GM21515 (cell line): ENCODE measurements at regions not wholly inside any gene's neighbourhood (a gene's known extent, or its start where the extent isn't known, plus 50 kb on each side); places are given as distances from the start of the nearest gene placed in this dataset.

ENCODE experiments used
- ATAC-seq: cut with Tn5 transposase; IDR thresholded peaks from one replicate; pipeline ENCODE4 v1.9.1; 2021; ENCODE audit not compliant: unreplicated experiment

DNA sequence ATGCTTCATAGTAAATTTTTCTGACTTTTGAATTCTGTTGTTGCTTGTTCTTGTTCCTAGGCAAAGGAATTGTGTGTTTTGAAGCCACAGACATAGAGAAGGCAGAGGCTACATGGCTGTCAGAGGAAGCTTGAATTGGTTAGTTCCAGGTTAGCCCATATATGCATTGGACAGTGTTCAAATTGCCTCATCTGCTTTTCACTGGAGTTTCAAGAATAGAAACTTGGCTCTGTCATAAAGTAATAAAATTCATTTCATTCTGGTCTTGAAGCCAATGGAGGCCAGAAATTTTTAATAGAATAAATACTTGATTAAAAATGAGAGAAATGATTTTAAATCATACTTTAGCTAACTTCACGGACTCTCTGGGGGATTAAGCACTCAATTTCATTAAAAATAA is 178.0 kb downstream of the YIPF5 start:
- no peak for ATAC-seq

DNA sequence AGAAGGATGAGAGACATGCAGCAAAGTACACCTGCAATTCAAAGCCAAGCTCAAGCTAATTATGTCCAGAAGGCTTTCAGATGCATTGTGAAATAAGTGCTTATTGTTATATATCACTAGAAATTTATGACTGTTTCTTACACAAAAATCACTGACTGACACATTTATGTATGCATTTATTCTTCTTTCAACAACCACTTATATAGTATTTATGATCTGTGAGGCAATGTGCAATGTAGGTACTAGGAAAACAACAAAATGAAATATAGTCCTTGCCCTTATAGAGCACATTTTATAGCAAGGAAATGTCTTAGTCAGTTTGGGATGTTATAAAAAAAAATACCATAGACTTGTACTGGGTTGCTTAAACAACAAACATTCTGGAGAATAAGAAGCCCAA is 167.6 kb downstream of the YIPF5 start:
- ATAC-seq: no peak

- no peak for ATAC-seq
Measured at GRCh38 chr5:144003636-144004035, 166.8 kb downstream of the YIPF5 start.

DNA sequence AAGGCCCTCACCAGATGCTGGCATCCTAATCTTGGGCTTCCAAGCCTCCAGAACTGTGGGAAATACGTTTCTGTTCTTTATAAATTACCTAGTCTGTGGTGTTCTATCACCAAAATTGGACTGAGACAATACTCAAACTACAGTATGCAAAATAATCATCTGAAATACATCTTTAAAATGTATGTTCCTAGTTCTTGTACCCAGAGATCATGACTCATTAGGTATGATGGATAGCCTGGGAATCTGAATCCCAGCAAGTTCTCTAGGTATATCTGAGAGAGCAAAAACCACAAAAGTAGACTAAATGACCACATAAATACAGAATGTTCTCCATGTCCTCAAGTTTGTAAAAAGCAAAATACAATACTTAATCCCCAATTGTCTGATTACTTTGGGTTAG is 166.3 kb downstream of the YIPF5 start:
- no peak for ATAC-seq

- ATAC-seq: no peak
Measured at GRCh38 chr5:144004751-144005150, 165.7 kb downstream of the YIPF5 start.

- ATAC-seq: no peak
Measured at GRCh38 chr5:144009116-144009515, 161.3 kb downstream of the YIPF5 start.

GRCh38 chr5:144011388-144011787 is 159.1 kb downstream of the YIPF5 start:
- no peak for ATAC-seq

DNA sequence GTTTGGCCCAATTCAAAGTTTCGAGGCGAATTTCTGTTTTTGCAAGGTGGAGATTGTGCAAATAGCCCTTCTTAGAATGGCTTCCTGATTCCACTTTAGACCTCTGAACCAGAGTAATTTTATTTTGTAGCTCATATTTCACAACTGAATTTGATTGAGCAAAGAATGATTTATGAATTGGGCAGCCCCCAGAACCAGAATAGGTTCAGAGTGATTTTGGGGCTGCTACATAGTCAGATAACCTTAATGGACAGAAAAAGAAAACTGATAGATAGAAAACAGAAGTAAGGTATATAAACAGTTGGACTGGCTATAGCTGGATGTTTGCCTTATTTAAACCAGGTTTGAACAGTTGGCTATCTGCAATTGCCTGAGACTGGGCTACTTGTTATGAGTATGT is 156.6 kb downstream of the YIPF5 start:
- ATAC-seq: no peak

GRCh38 chr5:144015961-144016360 is 154.5 kb downstream of the YIPF5 start:
- no peak for ATAC-seq

DNA sequence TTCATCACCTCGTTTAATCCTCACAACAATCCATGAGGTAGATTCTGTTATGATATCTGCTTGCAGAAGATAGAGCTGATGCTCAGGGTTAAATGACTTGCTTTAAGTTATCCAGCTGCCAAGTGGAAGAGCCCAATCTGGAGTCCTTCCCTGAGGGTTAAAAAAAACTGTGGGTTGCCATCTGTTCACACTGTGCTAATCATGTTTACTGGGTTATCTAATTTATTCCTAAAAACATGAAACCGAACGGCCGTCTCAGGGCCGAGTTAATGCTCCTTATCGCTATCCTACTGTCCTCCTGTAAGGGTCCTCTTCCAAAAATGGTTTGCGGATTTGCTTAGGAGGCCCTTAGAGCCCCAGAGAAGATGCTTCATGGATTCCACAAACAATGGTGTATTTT is 153.3 kb downstream of the YIPF5 start:
- ATAC-seq: no peak

DNA sequence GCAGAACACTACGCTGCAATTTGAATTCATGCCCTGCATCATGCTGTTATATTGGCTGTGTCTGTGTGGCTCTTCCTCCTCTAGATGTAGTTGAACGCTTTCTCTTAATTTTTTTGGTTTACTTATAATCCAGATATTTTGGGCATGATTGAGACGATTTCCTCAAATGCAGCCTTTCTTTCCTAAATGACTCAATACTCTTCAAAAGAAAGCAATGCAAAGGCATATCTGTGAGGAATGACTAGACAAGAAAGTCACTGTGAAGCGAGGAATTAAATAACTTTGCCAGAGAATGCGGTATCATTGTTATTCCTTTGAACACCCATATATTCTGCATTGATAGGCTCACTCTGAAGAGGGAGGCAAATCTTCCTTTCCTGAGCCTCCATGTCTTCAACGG is 152.8 kb downstream of the YIPF5 start:
- no peak for ATAC-seq

DNA sequence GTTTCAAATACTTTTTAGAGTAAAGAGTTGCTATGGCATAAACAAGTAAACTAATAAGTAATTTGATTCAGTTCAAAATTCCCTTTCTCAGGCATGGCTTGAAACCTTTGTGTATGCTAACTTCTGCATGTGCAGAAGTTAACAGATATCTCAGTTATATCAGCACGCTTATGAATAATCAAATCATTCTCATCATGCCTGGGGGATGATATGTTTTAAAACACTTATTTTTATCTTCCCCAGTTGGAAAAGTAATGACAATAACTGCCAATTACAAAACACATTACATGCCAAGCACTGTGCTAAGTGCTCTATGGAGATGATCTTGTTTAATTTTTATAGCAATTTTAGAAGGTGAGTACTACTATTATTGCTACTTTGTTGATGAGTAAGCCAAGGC is 146.4 kb downstream of the YIPF5 start:
- ATAC-seq: no peak

GRCh38 chr5:144024545-144024944 is 145.9 kb downstream of the YIPF5 start:
- ATAC-seq: no peak

GRCh38 chr5:144026286-144026685 is 144.2 kb downstream of the YIPF5 start:
- ATAC-seq: no peak

DNA sequence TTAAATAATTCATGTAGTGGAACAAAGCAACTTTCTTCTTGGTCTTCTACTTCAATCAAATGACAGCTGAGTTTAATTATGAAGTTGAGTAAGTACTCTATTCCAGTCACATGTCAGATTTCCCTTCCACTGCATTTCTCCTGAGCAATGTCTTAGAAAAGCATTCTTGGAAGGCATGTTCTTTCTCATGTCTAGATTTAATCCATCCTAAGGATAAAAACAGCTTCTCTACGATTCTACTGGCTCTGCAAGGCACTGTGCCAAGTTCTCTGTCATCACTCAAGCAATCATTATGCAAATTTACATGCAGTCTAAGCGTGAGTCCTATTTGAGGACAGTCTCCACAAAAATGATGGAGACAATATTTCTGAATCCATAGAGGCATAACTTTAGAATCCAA is 142.4 kb downstream of the YIPF5 start:
- no peak for ATAC-seq

GRCh38 chr5:144028636-144029035 is 141.8 kb downstream of the YIPF5 start:
- no peak for ATAC-seq

GRCh38 chr5:144030904-144031303 is 139.6 kb downstream of the YIPF5 start:
- no peak for ATAC-seq

DNA sequence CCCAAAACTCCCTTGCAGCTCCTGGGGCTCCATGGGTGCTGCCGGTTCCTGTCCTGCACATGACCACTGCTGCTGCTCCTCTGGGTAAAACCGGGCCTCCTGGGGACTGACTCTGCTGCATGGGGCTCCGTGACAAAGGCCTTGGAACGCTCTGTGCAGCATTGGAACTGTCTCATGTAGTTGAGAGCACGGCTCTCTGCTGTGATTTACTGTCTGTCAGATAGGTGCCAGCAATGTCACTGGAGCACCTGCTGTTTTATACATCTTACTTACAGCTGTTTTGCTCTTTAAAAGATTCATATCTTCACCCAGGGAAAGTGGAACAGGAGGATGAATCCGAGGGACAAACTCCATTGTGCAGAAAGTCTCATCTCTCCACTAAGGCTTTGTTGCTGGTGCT is 138.1 kb downstream of the YIPF5 start:
- ATAC-seq: no peak

DNA sequence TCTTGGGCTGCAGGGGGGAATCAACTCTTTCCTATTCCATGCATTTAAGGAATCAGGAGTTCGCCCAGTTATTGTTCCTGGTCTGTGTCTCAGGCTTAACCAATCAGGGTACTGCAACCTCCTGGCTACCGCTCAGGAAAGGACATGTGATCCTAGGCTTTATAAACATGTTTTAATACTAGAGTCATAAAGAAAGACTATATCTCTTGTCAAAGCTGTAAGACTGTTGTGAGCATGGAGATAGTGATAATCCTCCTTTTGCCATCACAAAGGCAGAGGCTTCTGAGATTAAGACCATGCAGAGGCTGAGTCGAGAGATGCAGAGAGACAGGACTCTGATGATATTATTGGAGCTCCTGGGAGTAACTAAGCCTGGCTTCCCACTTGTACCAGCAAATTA is 137.0 kb downstream of the YIPF5 start:
- ATAC-seq: no peak

DNA sequence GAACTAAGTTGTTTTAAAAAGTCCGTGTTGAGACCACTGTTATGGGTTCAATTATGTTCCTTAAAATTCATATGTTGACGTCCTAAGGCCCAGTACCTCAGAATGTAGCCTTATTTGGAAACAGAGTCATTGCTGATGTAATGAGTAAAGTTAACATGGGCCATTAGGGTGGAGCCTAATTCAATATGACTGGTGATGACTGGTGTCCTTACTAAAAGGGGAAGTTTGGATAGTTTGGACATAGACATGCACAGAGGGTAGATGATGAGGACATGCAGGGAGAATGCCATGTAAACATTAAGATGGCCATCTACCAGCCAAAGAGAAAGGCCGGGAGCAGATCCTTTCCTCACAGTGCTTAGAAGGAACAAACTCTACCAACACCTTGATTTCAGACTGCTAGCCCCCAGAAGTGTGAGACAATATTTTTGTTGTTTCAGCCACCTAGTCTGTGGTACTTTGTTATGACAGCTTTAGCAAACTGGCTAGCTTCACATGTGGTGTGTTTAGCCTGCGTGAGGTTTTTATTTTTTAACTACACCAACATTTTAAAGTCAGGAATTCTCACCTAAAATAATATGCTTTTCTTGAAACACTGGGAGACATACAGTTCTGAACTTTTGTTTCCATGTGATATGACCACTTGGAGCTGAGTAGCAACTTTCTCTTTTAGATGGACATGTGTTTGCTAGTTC is 135.3 kb downstream of the YIPF5 start:
- ATAC-seq: no peak

DNA sequence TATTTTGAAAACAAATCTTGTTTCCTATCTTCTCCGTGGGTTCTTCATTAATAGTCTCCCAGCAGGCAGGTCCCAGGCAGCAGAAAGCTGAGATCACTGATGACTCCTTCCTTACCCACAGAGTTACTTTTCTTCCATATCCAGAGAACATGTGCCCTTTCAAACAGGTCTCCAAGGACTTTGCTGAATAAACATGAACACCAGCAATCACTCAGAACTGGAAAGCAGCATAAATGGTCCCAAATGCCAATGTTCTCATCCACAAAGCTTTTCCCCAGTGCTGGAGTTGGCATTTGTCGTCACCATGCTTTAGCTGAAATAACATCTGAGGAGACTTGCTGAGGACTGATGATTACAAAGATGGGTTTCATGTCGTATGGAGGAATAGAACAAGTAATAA is 134.0 kb downstream of the YIPF5 start:
- no peak for ATAC-seq

GRCh38 chr5:144040615-144041305 is 129.7 kb downstream of the YIPF5 start:
- no peak for ATAC-seq

GRCh38 chr5:144042156-144042555 is 128.3 kb downstream of the YIPF5 start:
- no peak for ATAC-seq
